Neural cell (in vitro differentiated cells): ENCODE measurements at regions not wholly inside any gene's neighbourhood (a gene's known extent, or its start where the extent isn't known, plus 50 kb on each side); places are given as distances from the start of the nearest gene placed in this dataset.

ENCODE experiments used
- POLR2AphosphoS5 ChIP-seq: IDR thresholded peaks from 2 replicates; pipeline ENCODE4 v1.6.1; 2012
- TF ChIP-seq, protein P1 (sequence below): fragments of 450-650 bp; IDR thresholded peaks from 2 replicates; pipeline ENCODE4 v1.5.1; 2014; ENCODE audit warnings: antibody characterized with exemption, mild to moderate bottlenecking, moderate library complexity; ENCODE audit not compliant: poor library complexity, severe bottlenecking

DNA sequence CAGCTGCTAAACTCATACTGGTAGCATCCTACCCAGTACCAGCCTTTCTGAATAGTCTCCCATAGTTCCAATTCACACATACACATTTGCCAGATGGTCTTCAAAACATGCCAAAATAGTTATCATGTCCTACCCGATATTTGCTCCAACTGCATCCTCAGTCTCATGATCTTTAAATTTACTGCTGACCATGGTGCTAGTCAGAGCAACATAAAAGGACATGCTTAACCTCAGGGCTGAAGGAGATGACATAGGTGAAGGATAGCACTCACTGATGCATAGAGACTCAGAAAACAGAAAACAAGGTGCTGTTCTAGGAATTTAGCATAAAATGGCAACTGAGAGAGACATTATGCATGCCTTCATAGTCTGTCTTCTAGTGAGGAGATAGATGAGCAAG lies 200.6 kb upstream of the CCL2 start:
- TF ChIP-seq POLR2AphosphoS5 = no peak
- TF ChIP-seq, protein P1, sequence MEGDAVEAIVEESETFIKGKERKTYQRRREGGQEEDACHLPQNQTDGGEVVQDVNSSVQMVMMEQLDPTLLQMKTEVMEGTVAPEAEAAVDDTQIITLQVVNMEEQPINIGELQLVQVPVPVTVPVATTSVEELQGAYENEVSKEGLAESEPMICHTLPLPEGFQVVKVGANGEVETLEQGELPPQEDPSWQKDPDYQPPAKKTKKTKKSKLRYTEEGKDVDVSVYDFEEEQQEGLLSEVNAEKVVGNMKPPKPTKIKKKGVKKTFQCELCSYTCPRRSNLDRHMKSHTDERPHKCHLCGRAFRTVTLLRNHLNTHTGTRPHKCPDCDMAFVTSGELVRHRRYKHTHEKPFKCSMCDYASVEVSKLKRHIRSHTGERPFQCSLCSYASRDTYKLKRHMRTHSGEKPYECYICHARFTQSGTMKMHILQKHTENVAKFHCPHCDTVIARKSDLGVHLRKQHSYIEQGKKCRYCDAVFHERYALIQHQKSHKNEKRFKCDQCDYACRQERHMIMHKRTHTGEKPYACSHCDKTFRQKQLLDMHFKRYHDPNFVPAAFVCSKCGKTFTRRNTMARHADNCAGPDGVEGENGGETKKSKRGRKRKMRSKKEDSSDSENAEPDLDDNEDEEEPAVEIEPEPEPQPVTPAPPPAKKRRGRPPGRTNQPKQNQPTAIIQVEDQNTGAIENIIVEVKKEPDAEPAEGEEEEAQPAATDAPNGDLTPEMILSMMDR = no peak
